Fibroblast of villous mesenchyme (primary cell): ENCODE measurements at regions not wholly inside any gene's neighbourhood (a gene's known extent, or its start where the extent isn't known, plus 50 kb on each side); places are given as distances from the start of the nearest gene placed in this dataset.
A peak's percentile ranks its signal among the peaks of the same experiment; 100 is the strongest.

Experiments
- DNase-seq: peaks from one replicate; pipeline ENCODE4 v3.0.0-alpha.2; 2010; ENCODE audit warnings: low read depth
- H3K4me3 ChIP-seq: 2 replicates; pipeline ENCODE4 v1.5.1; 2011; ENCODE audit warnings: low read depth, mild to moderate bottlenecking, low read length
- CTCF ChIP-seq: IDR thresholded peaks from 2 replicates; pipeline ENCODE4 v1.5.1; 2012; ENCODE audit warnings: low read depth, mild to moderate bottlenecking, low read length; ENCODE audit not compliant: insufficient read depth

GRCh38 chr3:115396801-115397200, 226.5 kb upstream of the GAP43 start:
- TF ChIP-seq CTCF = no peak
- H3K4me3 ChIP-seq = no peak overlapping the region
- DNase-seq = no peak

GRCh38 chr3:115397433-115397832, 225.9 kb upstream of the GAP43 start:
- no peak for TF ChIP-seq CTCF
- H3K4me3 ChIP-seq = no peak overlapping the region
- no peak for DNase-seq

- DNase-seq = no peak
- no peak overlapping the region for H3K4me3 ChIP-seq
- TF ChIP-seq CTCF = no peak
Measured at GRCh38 chr3:115398506-115398905, 224.8 kb upstream of the GAP43 start.

- H3K4me3 ChIP-seq = no peak overlapping the region
- DNase-seq = no peak
- TF ChIP-seq CTCF = no peak
Measured at GRCh38 chr3:115399750-115400149, 223.6 kb upstream of the GAP43 start.

GRCh38 chr3:115401298-115401697, 222.0 kb upstream of the GAP43 start:
- TF ChIP-seq CTCF = no peak
- DNase-seq = peak; percentile 76
- no peak overlapping the region for H3K4me3 ChIP-seq

GRCh38 chr3:115401851-115402501, 221.3 kb upstream of the GAP43 start:
- peak; percentile 7 for DNase-seq
- TF ChIP-seq CTCF = no peak
- no peak overlapping the region for H3K4me3 ChIP-seq

GRCh38 chr3:115402651-115403050, 220.7 kb upstream of the GAP43 start:
- no peak for TF ChIP-seq CTCF
- DNase-seq = no peak
- H3K4me3 ChIP-seq = no peak overlapping the region
